GM19452 (cell line): ENCODE measurements at regions not wholly inside any gene's neighbourhood (a gene's known extent, or its start where the extent isn't known, plus 50 kb on each side); places are given as distances from the start of the nearest gene placed in this dataset.
"Not testable (repeated sequence)": the region's sequence is repeated elsewhere in the genome, so short reads cannot be mapped to it uniquely, and the experiment has no call there.

Source experiments
- ATAC-seq: cut with Tn5 transposase; IDR thresholded peaks from one replicate; pipeline ENCODE4 v1.9.1; 2021; ENCODE audit not compliant: unreplicated experiment

DNA sequence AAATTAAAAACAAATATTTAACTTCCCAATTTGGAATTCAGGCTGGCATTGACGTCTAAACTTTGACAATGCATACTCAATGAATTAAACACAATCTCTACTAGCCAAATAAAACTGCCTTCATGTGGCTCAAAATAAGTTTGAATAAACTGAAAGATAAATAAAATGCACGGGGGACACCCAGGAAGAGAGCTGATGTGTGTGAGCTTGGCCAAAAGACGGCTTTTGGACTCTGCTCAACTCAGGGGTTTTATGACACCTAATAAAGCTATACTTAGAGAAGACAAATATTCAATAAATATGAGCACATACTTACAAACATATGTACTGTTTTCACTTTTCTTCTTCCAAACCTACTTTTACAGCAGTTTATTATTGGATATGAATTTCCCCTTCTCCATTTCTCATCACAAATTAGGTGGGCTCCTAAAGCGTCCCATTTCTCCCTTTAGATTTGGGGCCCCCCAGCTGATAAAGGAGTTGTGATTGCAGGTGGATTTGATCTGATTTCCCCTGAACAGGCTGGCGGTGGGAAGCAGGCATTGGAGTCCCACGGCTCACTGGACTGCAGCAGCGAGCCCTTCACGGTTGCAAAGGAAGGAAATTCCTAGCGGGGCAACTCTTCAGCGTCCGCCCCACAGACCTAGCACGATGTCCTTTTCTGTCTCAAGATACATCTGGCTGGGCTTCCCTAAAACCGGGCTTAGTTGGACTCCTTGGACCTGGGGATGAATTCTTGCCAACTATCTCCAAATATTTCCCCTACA lies 79.6 kb downstream of the INSIG1 start:
- no peak for ATAC-seq

DNA sequence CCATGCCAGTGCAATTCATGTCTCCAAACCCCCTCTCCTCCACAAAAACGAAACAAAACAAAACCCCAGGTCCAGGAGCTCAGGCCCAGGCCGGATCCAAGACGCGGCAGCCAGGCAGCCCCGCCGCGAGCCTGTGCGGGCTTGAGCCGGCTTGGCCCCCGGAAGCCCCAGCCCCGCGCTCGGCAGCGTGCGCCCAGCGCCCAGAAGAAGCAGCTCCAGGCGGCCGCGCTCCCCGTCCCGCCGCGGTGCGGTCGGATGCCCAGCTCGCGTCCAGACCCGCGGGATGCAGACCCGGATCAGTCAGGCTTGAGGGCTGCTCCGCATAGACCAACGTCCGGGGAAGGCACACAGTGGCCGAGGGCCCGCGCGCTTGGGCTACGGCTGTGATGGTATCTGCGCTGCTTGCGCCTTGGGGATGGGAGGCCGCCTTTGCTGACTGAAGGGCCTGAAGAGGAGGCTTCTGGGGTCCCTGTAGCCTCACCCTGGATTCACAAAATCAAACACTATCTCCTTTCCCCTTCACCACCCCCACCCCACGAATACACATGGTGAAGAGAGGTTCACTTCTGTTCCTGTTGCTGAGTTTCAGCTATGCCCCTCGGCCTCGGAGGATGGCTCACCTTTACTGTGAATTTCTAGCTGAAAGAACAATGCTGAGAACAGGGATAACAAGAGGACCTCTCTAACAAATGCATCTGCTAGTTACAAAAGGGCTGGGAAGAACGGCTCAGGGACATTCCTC lies 79.9 kb upstream of the EN2 start:
- no peak for ATAC-seq

DNA sequence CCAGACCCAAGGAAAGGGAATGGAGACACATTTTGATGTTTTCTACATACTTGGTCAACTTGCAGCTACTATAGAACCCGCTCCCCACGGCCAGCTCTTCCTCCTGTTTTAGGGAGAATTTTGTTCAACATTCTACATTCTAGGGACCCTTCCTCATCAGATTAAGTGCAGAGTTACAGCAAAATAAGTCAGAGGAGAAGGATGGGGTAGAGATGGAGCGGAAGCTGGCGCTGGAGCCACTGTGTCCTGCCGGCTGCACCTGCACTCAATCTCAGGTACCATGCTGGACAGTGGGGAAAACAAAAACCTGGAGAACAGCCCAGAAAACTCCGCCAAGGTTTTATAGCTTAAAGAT lies 79.4 kb upstream of the EN2 start:
- ATAC-seq, result no peak

DNA sequence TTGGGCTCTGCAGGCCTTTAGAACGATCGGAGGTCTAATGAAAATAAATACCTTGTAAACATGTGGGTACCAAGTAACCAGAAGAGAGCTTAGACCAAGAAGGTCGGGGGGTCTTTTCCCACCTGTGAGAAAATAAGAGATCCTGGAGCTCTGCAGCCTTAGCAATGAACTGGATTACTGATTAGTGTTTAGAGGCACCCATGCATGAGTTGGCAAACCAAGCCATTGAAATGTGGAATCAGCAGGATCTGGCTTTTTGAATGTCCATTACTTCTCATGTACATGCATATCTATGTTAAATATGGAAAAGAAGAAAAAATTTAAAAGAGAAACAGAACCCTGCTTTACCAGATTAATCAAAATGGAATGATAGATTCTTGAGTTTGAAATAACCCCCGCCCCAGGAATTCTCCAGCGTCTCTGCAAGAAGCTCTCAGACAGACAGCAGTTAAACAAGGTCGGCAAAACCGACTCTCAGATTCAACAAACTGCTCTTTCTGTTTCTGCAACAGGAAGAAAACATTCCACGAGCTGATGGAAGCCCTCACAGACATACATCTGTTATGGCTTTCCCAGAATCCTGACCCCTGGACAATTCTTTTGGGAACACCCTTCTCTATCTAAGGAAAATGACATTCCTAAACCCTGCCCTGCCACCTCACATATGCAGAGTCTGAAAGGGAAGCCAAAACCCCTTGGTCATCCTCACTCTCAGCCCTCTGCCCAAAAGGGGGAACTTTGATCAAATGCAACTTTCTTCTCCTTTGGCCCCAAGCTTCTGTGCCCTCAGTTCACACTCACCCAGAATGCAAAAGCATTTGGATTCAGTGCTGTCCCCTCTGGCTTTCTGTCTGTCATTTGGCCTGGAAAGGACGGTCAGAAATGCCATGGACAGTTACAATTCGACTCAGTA lies 78.7 kb upstream of the EN2 start:
- no peak for ATAC-seq

DNA sequence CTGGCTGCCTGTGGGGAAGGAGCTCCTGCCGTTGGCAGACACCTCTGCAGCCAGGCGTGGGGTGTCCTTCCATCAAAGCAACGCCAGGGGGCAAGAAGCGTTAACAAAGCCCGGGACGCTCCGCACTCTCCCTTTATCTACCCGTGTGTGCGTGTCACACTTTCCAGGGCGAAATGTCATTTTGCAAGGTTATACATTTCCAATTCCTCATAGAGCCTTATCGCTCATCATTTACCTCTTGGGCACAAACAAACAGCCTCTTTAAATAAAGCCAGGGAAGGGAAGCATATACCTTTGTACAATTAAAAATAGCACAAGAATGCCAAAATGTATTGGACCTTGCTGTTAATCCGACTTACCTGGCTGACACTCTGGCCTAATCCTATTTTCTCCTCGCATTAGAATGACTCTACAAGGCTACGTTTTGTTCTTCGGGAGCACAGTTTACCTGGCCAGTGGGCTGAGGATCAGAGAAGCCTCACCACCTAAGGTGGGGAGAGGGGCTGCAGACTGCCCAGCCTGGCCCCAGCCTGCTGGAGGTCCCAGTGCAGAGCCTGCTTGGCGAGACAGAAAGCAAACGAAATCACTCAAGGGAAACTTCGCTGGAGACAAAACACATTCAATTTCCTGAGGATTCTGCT lies 77.6 kb upstream of the EN2 start:
- ATAC-seq, result peak; percentile 92

DNA sequence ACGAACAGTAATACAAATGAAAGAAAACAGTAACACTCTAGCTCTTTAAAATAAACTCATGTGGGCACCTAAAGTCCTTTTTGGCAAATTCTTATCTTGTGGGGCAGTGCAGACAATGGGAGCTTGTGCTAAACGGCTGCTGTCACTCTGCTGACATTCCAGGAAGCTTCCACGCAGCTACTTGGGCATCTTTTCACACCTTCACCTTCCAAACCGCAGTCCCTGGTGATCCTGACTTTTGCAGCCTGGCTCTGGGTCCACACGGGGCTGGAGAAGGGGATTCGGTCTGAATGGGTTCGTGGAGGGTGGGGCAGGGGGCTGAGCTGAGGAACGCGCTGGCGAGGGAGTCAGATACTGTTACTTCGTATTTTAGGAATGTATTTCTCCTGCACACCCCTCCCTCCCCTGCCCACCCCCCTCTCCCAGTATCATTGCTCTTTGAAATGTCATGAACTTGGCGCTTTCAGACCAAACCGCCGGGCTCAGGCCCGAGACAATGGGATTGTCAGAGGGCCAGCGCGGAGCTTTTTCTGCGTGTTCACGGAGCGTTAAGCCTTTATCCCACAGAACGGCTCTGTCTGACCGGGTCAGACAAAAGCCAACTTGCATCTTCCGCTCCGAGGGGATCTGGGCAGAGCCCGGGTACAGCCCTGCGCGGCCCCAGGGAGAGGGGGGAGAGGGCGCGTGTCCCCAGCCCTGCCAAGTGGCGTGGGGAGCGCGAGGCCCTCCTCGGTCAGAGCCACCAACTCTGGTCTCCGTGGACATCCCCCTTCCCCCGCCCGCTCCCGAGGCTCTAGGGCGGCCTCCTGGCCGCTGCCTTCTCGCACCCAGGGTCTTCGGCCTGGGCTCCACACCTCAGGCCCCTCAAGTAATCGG lies 76.7 kb upstream of the EN2 start:
- ATAC-seq, result no peak

DNA sequence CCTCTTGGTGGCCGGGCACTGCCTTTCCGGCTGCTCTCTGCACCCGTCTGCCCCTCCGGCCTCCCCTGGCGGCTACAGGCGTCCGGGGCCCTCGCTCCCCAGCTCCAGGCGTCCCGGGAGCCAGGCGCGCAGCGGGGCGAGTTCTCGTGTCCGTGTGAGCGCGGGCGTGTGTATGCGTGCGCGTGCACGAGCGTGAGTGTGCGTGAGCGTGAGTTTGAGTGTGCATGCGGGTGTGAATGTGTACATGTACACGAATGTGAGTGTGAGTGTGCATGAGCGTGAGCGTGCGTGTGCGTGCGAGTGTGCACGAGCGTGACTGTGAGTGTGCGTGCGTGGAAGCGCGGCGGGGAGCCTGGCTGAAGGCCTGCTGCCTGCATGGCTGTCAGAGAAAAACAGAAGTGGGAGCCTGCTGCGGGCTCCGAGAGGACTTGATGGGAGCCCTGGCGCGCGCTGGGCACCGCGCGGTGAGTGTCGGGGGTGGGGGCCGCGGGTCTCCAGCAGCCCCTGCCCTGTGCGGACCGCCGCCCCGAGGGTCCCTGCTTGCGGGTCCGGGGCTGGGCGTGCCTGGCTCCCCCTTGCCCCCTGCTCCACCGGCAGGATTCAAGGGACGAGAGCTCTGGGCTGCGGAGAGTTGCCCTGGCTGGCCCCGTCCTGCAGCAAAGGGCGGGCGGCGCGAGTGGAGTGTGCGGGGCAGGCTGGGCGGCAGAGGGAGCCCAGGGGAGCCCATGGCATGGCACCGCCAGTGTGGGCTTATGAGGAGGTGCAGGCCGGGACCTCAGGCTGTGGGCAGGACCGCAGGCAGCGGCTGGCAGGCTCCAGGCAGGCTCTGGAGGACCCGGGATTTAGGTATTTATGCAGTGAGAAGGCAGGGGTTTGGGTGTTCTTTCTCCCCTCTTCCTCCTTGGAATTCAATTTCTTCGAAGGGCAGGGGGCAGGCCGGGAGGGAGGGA lies 75.8 kb upstream of the EN2 start:
- no peak for ATAC-seq

DNA sequence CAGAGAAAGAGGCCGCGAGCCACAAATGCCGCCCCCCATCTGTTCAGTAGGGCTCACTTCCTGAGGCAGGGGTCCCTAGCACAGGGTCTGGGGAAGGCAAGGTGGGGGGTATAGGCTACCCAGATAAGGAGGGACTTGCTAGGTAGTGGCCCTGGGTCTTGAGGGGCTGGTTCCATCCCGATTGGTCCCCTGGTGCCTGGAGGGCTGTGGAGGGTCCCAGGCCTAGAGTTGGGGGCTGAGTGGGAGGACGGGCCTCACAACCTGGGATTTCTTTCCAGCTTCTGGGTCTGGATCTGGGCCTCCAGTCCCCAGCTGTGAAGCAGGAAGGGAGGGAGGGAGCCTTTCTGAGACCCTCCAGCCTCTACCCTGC lies 75.1 kb upstream of the EN2 start:
- no peak for ATAC-seq

DNA sequence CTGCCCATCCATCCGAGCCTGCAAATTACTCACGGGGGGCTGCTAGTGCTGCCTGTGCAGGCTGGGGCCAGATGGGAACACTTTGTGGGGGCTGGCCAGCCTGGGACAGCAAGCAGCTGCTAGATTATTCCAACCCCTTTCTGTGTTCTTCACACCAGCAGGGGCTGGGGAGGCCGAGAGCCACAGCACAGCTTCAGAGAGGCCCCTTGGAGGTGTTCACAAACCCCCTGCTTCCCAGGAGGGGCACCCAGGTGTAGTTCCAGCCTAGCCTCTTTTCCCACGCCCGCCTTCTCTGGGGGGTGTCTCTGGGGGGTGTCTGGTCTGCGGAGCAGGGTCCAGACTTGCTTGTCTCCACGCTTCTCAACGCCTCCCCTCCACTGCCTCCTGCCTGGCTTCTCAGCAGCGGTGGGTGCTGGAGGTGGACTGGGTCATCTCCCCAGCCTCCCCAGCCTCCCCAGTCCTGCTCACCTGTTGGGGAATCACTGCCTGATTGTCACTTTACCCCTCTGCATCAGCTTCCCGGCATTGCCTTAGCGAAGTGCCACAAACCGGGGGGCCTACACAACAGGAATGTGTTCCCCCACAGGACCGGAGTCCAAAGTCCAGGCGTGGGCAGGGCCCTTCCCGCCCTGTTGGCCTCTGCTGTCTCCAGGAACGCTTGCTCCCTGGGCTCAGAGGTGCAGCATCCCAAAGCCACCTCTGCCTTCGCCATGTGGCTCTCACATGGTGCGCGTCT lies 74.0 kb upstream of the EN2 start:
- no peak for ATAC-seq

DNA sequence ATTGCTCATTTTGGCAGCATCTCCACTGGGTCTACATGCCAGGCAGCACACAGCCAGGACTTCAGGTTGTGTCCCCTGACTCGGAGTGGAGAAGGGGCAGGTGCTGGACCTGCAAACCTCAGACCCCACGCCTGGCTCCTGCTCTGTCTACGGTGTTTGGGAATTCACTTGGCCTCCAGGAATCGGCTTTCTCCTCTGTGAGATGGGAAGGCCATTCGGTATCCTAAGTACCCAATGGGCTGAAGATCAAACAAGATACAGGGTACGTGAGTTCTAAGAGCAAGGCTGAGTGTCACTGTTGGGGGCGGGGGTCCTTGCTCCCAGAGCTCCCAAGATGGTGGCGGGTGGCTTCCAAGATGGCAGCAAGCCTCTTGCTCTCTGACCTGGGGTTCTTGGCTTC lies 73.2 kb upstream of the EN2 start:
- no peak for ATAC-seq

DNA sequence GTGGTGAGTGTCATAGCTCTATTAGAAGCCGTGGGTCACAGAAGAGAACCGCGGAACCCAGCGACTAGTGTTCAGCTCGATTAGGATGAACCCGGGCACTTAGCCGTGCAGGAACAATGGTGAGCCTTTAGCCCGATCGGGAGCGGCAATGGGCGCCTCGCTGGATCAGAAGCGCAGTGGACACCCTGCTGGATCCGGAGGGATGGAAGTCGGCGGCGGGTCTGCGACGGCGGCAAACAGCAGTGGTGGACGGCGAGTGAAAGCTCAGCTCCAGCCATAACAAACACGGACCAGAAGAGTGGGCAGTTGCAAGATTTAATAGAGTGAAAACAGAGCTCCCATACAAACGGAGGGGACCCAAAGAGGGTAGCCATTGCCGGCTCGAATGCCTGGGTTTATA lies 72.7 kb upstream of the EN2 start:
- not testable (repeated sequence) for ATAC-seq

DNA sequence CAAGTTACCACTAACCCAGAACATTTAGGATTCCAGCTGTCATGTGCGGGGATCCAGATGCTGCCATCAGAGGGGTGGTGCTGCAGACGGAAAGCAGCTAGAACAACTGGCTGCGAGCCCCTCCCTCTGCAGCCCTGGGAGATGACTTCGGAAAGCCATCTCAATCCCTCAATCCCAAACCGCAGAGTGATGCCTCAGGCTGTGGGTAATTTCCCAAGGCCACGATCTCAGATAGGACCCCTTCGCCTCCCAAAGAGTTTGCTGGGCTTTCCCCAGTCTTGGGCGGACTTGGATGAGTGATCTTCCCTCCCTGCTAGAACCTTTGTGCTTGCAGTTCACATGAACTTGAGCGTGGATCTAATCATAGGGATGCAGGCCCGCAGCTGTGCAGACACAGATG lies 71.3 kb upstream of the EN2 start:
- no peak for ATAC-seq

DNA sequence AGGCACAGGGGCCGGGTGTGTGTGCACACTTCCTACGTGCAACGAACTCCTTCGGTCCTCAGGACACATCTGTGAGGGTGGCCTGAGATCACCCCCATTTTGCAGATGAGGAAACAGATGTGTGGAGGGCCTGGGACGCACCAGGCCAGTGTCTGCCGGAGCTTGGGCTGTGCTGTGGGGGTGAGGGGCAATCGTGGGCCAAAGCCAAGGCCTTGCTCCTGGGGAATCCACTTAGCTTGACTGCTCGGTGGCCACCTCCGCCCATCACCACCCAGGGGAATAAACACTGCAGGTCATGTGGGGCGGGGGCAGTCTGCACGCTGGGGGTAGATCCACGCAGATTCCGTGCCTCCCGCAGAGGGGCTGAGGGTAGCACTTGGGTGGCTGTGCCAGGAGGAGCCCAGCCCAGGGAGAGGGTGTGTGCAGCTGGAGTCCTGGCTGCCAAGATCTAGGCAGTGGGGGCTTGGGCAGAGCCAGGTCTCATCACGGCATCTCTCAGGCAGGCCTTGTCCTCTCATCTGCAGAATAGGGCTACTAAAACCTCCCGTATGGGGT lies 70.8 kb upstream of the EN2 start:
- no peak for ATAC-seq

DNA sequence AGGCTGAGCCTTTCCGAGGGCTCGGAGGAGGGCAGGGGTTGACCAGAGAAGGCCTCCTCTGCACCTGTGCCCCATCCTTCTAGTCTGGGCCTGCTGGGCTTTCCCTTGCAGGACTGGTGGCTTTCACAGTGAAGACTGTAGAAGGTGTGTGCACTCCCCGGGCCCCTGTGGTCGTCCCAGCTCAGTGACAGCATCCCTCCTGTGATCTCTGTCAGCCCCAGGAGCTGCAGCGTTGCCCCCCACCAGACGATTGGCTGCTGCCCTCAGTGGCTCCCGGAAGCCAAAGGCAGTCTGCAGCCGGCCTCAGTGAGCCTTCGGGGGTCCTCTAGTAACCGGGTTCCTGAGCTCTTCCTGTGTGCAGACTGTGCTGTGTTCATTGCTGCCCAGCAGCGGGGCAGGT lies 69.4 kb upstream of the EN2 start:
- no peak for ATAC-seq

DNA sequence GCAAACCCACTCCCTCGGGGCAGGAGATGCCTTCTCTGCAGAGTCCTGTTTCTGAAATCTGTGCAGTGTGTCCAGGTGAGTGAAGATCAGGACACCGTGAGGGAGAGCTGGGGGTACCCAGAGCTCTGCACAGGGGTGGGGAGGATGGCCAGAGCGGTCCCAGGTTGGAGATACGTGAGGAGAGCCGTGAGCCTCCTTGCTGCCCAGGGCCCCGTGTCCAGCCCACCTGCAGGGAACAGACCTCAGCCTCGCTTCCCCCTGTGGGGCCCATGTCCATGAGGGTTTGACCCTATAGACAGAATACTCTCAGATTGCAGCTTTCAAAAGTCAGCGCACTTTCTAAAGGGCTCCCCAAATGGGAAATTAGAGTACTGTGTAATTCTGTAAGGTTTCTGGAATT lies 66.5 kb upstream of the EN2 start:
- no peak for ATAC-seq

DNA sequence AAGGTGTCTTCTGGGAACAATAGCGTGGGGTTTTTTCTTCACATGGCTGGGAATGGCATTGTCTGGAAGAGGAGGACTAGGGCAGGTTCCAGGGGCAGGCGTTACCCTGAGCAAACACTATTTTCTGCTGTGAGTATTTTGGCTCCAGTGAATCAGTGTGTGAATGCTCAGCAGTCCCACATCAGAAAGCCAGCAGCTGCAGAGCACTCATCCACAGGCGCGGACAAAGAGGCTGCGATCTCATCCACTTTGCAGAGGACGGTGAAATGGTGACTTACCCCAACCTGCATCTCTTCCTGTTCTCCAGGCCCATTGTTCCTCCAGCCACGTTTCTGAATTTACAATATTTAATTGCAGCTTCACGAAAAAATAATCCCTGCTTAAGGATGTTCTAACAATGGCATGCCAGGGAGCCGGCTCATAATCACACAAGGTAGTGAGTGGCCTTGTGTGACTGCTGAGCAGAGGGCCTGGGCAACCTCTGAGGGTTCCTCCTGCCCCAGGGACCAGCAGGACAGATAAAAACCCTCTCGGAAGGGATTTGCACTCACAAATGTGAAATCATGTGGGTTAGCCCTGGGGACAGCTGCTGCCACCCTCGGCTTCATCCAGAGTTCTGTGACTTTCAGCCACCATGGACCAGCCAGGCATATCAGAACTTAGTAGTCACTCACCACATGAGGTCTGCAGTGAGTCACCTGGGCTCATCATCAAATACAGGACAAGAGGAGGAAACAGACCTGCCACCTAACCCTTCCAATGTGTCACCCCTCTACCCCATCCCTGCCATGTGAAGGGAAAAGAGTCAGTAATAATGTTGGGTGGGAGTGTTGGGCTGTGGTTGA lies 65.0 kb upstream of the EN2 start:
- no peak for ATAC-seq

DNA sequence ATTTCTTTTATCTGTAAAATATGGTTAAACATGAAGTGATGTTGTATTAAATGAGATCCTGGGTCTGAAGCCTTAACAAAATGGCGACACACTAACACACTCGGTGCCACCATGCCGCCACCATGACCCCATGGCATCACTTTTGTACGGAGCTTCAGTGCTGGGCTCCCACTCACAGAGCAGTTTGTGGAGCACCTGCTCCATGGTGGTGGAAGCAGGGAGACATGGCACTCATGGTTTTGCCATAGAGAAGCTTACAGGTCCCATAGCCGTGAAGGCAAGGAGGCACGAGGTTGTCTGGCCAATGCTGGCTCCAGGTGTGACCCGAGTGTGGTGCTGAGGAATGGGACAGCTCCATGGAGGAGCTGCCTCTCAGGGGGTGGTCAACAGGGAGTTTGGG lies 63.5 kb upstream of the EN2 start:
- ATAC-seq, result no peak
